UCSD-AML1 (cell line): ENCODE measurements at regions not wholly inside any gene's neighbourhood (a gene's known extent, or its start where the extent isn't known, plus 50 kb on each side); places are given as distances from the start of the nearest gene placed in this dataset.

Experiments
- DNase-seq: peaks from one replicate; lab custom pipeline; 2025; ENCODE audit not compliant: unreplicated experiment; lab: John Stamatoyannopoulos, UW

DNA sequence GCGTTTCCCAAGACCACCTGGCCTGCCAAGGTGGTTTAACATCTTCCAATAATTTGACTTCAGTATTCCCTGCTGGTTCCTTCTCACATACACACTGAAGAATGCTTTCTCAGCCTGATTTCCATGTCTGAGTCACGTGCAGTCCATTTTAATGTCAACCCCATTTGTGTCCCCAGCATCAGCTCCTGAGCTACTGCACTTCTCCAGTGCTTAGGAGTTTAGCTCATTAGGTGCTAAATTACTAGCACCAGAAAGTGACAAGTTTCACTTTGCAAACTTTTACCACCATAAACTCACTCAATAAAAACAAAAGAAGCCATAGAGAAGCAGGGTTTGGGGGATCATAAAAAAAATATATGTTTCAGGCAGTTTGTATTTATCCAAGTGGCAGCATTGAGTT, 279.3 kb upstream of the SORCS1 start:
- DNase-seq = no peak

DNA sequence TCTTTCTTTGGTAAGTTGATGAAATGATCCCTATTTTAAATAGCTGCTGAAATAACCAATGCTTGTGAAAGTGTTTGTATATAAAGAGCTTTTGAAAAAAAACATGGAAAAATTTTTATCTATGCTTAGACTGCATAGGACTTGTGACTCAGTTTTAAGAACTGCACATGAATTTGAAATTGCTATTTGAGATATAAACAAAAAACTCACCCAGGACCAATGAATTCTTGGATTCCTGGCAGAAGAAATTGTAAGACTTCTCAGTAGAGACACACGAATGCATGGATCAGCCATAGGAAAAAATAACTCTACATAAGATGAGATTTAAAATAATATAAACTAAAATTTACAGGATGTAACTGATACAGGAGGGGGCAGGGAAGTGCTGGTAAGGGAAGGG, 278.8 kb upstream of the SORCS1 start:
- no peak for DNase-seq

DNA sequence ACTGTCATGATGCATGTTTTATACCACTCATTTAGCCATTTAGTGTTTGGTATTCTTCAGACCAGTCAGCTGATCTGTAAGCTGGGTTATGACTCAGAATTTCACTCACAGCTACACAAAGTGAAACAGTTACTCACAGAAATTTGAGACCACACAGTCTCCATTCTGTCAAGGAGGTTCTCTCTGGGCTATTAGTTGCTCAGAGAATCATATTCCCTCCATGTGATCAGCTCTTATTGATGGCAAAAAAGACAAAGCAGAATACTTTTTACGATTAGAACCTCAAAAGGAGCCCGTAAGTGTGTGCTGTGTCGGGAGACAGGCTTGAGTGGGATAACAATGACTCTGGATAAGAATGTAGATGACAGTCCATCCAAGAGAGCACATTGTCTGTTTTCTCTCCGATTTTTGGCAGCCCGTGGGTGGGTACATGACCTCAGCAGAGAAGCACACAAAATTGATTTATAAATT, 277.6 kb upstream of the SORCS1 start:
- no peak for DNase-seq

DNA sequence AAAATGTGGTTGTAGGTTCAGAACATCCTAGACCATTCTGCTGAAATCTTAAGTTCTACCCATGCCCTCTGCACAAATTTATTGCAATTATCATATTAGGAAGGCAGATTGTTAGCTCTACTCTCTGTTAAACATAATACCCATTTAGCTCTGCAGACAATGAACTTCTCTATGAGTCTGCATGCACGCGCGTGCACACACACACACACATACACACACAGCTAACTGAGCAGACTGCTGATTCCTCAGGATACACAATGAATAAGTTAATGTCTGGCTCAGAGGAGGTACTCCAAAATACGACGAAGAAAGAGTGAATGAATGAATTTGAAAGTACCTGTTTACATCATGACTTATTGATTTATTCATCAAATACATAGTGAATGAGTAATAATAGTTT, 276.2 kb upstream of the SORCS1 start:
- DNase-seq = no peak

DNA sequence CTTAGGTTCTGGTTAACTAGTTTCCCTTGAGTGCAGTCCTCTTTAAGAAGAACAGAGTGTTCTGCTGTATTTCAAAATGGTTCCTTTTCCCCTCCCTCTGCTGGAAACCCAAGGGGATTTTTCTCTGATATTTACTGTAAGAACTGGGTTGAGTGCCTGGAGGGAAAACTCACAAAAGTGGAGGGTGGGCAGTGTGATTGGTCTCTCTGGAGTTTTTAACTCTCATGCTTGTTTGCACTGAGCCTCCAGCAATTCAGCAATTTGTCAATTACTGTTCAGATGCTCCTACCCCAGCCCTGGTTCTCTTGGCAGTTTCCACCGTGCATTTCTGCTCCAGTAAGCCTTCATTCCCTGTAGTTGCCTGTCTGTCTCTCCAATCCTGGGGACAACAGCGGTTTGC, 273.4 kb upstream of the SORCS1 start:
- no peak for DNase-seq

DNA sequence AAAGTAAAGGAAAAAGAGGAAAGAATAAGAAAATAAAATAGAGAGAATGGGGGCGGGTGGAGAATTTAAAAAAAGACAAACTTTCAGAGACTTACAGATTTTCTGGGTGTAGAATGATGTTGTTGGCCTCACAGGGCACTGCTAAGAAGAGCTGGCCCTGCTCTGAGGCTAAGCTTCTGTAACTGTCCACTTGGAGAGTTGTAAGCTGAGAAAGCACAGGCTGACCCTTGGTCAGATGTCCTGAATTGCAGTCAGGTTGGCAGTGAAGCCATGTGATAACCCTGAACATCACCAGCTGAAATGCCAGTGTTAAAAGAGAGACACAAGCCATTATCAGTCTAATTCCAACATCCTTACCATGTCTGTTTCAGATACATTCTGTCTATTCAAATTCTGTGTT, 272.1 kb upstream of the SORCS1 start:
- no peak for DNase-seq

DNA sequence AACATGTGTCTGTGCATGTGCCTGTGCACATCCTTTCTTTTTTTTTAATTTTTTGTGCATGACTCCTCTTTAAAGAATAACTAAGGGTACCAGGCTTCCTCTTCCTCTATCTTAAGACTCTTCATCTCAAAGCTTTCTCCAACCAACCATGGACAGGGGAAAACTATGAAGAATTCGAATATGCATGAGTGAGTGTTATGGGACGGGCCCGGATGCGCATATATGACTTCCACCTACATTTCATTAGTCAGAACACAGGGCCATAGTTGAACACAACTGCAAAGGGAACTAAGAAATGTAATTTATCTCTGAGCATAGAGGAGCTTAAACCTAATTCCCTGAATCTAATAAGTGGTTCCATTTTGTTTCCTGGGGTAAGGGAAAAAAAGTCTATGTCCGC, 270.3 kb upstream of the SORCS1 start:
- DNase-seq = no peak

DNA sequence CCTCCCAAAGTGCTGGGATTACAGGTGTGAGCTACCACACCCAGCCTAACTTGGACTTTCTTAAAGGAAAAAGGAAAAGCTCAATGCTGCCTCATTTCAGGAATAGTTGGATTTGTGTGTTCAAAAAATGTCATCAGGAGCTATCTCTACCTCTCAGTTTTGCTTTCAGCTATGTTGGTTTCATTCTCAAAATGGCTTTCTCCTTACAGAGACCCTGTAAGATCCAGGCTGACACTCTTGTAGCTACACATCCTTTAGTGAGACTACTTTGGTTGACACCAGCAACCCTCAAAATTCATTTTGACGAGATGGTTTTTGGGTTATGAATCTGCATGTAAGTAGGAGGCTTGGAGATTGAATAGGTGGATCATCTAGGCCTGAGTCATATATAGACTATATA, 269.7 kb upstream of the SORCS1 start:
- no peak for DNase-seq

DNA sequence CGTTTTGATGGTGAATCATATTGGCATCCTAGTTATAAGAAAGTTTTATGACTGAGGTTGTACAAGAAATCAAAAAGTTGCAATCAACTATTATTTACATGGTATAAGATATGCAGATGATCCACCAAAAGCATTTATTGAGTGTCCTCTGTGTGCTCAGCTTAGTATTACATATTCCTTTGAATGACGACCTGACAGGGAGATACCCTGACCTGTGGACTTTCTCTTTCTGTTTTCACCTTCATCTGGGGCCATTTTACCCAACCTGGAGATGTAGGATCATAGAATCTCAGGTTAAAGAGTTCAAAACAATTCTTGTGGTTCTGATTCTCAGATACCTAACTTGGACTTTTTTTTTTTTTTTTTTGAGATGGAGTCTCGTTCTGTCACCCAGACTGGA, 269.1 kb upstream of the SORCS1 start:
- no peak for DNase-seq

DNA sequence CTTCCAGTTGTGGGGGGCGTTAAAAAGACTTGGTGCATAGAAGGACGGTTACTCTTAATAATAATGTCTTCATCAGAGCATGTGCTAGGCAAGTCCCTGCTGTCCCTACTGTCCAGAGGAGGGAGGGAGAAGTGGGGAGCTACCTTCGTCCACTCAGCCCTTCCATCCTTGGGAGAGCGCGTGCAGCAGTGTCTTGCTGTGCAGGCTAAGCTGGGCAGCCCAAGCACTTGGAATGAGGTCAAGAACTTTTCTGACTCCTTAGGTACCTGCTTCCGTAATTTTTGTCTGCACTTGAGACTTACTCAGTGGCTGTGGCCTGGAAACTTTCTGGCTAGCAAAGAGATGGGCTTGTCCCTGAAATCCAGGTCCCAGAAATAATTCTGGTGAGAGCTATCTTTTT, 265.9 kb upstream of the SORCS1 start:
- DNase-seq = no peak

DNA sequence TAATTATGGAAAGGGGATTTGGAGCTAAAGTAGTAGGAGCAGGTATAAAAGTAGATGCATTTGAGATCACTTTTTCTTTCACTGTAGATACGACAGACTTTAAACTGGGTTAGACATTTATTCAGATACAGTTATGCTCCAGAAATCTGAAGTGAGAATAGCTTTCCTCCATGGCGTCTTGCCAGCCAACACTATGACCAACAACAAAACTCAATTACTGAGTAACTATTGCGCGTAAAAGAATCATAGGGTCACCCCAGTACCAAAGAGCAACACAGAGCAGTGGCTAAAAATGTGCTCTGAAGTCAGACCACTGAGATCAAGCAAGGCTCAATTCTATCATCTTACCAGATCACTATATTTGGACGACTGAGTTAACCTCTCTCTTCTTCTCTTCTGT, 262.5 kb upstream of the SORCS1 start:
- no peak for DNase-seq

DNA sequence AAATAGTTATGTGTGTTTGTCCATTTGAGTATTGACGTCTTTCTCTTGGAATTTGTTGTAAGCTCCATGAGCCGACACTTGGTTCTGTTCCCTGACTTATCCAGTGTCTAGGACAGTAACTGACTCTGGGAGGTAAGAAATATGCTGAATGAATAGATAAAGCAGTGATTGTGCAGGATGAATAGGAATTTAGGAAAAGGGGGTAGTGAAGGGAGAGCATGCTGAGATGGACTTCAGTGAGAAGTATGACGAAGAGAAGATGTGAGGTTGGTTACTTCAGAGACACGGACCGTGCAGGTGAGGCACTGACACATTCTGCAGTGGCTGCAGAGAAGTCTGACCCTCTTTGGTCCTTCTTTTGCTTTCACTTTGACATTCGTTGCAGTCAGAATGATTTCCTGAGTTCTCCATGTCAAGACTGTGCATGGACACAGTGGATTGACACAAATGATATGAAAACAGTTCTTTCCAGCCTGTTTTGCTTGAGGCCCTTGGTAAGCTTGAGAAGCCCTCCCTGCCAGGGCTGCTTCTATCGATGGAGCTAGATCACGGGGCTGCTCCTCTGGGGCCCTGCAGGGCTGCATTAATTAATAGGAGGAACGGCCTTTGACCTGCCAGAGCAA, 261.5 kb upstream of the SORCS1 start:
- DNase-seq = no peak

DNA sequence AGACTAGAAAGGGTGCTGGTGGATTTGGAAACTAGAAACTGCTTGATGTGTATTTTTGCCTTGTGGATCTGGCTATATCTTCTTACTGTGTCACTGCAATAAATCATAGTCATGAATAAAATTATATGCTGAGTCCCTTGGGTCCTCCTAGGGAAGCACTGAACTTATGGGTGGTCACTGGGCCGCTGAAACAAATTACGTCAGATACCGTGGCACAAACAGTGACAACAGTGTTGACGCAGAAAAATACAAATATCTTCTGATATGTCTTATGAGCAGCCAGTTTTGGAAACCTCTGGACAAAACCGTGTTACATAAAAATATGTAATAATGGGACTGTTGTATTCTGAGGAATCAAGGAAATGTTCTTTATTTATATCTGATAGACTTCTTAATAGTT, 260.1 kb upstream of the SORCS1 start:
- DNase-seq = no peak

DNA sequence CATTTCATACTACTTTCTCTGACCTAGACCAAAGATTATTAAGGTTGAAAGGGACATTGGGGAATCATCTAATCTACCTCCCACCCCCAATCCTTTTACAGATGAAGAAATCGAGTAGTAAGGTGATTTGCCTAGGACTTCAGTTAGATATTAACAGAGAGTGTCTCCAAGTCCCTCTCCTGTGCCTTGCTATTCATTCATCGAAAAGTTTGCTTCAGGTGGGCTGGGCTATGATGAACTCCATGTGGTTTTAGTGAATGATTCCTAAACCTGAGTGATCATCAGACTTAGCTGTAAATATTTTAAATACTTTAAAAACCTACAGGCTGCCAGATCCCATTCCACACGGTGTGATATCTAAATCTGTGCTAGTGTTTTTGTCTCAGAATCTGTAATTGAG, 259.4 kb upstream of the SORCS1 start:
- DNase-seq = no peak

DNA sequence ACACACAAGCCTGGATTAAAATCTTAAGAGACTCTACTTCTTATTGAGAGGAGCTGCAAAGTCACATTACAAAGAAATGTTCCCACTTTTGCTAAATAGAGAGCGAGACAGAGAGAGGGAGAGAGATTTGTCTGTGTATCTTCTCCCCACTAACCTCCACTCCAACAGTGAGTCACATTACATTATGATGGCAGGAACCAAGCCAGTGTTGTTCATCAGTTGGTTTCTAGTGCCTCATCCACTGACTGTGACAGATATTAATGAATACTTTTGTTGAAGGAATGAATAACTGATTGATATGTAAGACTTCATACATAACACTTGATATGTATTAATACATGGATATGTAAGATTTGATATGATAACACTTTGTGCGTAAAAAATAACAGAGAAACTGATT, 258.2 kb upstream of the SORCS1 start:
- no peak for DNase-seq

DNA sequence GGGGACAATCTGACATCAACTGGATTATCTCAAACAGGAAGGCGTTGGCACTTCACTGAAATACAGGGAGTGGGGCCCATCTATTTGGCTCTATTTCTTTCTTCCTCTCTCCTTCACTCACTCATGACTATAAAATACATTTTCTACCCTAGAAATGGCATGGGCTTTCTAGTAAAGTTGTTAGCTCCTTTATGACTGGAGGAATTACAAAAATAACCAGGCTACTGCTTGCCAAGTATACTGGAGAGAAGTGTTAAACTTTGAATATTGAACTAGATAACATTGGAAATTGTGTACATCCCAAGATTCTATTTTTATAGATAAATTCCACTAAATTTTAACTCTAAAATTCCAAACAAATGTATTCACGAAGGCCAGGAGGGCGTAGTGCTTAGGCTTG, 255.7 kb upstream of the SORCS1 start:
- DNase-seq = no peak

DNA sequence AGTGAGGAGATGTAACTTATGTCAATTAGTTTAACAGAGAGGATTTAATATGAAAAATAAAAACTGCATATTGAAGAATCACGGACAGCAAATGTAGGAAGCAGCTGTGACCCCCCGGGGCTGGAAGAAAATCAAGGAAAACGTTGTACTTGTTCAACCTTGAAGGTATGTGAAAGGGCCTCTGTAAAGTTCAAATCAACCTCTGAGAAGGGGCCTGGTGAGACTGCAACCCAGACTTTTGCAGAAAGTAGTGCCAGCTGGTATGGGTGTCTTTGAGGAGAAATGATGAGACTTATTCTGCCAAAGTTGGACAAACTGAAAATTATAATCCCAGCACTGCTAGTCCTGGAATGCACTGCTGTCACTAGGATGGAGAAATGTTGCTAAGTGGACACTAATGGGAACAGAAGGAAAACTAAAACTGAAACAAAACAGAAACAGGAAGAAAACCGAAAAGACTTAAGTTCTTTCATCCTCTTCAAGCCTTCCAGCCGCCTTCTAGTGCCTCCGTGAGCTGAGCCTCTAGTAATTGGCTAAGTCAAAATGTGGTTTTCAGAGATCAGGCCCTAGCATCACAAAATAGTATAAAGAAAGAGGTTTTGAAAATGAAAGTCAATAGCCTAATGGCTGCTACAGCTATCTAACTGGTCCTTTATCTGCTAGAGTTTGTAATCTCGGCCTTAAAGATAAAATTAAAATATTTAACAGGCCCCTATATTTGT, 253.7 kb upstream of the SORCS1 start:
- DNase-seq = no peak

DNA sequence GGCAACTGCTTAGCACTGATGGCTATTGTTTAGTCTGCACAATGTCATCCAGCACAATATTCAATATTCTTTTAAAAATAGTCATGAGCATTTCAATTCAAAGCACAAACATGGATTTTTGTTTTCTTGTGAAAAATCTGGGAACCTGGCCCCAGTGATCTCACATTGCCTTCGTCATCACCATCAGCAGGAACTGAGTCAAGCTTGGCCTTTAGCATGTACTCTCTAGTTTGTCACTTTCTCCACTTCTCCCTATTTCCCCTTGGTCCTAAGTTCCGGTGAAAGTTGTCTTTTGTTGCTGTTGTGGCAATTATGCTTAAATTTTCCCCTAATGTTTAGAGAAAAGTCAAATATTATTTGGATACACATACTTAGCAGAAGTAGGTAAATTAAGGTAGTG, 252.9 kb upstream of the SORCS1 start:
- no peak for DNase-seq

DNA sequence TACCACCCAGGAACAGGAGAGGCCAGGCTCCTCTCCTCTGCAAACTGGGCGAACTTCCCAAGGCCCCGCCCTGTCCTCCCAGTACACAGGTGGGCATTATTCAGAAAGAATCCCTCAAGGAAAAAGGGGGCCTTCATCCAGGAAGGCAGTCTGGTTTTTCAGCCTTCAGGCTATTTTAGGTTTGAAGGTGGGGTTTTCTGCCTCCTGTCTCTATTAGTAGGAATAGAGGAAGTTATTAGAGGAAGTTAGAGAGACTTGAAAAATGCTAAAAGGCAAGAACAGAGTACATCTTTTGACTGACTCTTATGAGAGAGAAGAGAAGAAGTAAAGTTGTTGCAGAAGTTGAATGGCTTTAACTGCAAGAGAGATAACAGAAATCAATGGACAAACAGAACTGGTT, 250.9 kb upstream of the SORCS1 start:
- DNase-seq = no peak

DNA sequence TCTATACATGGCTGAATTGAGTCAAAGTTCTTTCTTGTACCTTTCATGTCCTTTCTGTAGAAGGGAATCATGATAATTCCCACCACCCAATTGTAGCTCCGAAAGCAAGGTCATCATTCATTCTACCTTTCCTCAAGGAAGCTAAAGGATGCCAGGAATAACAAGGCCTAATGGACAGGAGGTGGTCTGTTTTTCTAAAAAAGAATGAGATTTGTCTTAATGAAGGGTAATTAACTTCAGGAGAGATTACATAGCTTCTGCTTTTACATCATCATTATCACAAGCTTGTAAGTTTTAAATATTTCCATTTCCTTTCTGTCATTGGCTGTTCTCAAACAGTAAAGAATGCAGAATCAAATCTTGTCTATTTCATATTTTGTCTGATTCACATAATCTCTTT, 249.5 kb upstream of the SORCS1 start:
- DNase-seq = no peak

DNA sequence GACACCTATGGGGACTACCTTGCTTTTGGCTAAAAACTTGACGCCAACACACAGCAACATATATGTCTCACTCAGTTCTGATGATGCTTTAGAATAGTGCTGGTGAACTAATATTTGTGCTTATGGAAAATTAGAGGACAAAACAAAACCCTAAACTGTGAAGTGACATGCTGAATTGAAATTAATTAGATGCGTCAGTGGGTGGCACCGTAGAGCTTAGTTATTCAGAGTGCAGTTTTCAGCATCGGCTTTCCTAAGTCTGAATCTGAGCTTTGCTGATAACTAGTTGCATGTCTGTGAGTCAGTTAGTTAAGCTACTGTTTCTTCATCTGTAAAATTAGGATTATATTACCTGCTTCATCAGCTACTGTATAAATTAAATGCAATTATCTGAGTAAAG, 245.0 kb upstream of the SORCS1 start:
- no peak for DNase-seq

DNA sequence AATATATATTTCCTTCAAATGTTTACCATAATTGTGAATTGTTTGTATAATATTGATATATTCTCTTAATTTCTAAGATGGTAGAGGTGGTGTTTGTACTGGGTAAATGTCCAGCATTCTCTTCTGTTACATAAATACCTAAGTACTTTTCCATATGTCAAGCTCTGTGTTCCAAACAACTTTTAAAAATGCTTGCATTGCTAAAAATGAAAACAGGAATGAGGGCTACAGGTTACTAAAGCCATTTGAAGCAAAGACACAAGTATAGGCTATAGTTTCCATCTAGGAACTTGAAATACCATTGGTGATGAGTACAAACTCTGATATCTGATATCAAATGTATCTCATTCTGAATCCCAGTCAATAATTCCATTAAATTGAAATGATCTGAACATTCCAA, 233.6 kb upstream of the SORCS1 start:
- DNase-seq = no peak

DNA sequence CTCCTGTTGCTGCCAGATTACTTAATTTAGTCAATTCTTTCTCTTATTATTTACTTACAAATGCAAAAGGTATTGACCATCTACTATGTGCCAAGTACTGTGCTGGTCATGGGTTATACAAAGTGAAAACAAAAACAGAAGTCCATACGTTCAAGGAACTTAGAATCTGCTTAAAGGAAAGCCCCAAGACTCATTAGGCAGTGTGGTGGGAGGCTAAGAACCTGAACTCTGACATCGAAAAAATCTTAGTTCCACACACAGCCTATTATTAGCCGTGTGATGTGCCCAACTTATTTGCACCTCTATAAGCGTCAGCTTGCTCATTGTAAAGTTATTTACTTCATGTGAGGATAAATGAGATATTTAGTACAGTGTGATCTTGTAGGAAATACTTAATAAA, 227.4 kb upstream of the SORCS1 start:
- DNase-seq = no peak
